ENCODE measurements at regions not wholly inside any gene's neighbourhood (a gene's known extent, or its start where the extent isn't known, plus 50 kb on each side); places are given as distances from the start of the nearest gene placed in this dataset.
A peak's percentile ranks its signal among the peaks of the same experiment; 100 is the strongest.
"Not testable (repeated sequence)": the region's sequence is repeated elsewhere in the genome, so short reads cannot be mapped to it uniquely, and the experiment has no call there.

DNA sequence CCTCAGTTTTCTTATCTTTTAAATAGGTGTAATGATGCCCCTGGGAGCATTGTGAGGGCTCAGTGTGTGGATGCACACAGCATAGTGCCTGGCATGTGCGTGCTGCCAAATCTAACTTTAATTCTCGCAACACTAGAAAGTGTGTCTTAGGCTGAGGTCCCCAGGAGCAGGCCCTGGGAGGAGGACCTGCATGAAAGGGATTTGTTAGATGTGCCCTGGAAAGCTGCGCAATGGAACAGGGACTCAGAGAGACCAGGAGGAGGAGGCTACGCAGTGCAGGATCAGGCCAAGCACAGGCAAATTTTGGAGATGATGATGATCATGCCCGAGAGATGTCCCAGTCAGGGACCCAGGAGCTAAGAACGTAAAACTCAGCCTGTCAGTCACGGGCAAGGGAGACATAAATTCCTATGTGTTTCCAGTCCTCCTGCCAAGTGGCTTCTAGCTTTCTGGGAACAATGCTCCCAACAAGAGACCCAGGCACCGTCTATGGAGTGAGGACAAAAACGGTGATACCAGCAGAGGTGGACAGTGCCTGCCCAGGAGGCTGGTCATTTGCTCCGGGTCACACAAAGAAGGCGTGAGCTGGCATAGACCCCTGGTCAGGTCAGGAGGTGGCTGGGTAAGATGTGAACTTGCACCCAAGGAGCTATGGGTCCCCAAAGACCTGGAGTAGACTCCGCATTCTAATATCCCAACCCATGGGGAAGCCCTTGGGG lies 352.2 kb upstream of the TNRC6C start:
- no peak for ATAC-seq
- peak; percentile 19 for DNase-seq (ENCODE audit: low spot score)

DNA sequence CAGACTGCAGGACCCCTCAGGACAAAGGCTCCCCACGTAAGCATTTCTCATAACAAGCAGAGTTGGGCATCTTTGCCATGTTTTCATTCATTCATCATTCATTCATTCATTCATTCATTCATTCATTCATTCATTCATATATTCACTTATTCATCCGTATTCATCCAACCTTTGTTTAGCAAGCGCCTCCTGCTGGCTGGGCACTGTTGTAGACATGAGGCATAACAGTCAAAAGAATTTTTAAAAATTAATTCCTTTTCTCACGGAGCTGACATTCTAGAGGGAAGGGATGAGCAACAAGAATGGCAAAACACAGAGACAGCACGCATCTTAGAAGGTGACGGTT lies 351.7 kb upstream of the TNRC6C start:
- DNase-seq (ENCODE audit: low spot score): no peak

DNA sequence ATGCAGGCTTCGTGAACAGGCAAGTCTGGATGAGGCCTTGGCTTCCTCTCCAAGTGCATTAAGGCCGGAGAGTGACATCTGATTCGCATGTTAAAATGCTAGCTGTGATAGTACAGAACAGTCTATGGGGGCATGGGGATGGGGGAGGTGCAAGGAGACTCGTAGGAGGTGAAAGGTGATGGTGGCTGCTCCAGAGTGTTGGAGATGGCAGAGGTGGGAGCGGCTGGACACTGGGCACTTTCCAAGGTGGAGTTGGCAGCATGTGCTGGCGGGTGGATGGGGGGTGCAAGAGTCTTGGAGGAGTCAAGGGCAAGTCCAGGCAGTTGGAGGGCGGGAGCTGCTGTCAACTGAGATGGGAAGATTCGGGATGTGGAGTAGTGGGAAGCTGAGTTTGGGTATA lies 350.9 kb upstream of the TNRC6C start:
- ATAC-seq: no peak
- peak; percentile 16 for DNase-seq (ENCODE audit: low spot score)

More for the DNA sequence above, 351.7 kb upstream of the TNRC6C start:
- ATAC-seq: no peak

DNA sequence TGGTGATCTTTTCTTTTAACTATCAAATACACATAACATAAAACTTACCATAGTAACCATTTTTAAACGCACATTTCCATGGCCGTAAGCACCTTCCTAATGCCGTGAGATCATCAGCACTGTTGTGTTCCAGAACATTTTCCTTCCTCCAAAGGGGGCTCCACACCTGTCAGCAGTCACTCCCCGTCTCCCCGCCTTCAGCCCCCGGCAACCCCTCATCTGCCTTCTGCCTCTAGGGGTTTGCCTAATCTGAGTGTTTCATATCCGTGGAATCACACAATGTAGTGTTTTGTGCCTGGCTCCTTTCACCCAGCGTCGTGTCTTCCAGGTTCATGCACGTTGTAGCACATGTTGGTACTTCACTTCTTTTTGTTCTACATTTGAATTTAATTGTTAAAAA lies 350.1 kb upstream of the TNRC6C start:
- ATAC-seq: no peak

DNA sequence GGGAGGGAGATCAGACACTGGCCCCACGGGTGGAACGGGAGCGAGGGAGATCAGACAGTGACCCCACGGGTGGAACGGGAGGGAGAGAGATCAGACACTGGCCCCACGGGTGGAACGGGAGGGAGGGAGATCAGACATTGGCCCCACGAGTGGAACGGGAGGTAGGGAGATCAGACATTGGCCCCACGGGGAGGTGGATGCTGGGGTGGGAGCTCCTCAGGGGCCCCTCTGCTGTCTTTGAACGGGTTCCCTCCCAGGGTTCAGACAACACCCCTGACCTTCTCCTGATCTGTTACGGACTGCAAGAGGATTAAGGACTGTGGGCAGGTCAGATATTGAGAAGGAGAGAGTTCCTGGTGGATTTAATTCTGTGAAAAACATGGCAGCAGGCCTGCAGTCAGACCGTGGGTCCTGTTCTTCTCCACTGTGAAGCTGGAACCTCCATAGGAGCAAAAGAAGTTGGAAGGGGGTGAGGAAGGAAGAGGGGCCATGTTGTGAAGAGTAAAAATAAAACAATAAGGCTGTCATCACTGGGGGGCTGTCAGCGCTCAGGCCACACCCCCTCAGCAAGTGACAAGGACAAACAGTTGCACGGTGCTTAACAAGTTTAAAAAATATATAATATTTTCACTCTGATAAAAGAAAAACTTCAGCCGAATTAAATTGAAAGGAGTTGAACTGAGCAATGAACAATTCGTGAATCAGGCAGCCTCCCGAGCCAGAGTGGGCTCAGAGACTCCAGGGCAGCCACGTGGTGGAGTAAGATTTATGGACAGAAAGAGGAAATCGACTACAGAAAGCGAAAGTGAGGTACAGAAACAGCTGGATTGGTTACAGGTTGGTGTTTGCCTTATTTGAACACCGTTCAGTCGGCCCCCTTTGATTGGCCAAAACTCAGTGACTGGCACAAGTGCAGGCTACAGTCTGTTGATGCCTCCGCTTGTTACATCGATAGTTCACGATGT lies 348.7 kb upstream of the TNRC6C start:
- ATAC-seq (no peak), DNase-seq (ENCODE audit: low spot score) (peak; percentile 27)

More for the DNA sequence above, 350.1 kb upstream of the TNRC6C start:
- peak; percentile 18 for DNase-seq (ENCODE audit: low spot score)

DNA sequence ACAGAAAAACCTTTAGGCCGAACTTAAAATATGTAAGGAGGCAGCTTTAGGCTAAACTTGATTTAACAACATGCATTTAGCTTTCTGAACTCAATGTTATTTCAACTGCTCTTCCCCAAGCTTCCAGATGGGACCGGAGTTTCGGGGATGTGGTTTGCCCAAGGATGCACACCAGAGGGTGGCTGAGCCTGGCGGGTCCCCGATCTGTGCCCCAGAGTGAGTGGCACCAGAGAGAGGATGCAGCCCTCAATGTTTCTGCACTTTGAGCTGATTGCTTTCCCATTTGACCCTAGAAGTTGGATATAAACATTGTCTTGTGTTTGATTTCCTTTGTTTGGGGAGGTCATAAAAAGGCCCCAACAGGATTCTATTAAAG lies 348.0 kb upstream of the TNRC6C start:
- ATAC-seq (no peak), DNase-seq (ENCODE audit: low spot score) (no peak)

DNA sequence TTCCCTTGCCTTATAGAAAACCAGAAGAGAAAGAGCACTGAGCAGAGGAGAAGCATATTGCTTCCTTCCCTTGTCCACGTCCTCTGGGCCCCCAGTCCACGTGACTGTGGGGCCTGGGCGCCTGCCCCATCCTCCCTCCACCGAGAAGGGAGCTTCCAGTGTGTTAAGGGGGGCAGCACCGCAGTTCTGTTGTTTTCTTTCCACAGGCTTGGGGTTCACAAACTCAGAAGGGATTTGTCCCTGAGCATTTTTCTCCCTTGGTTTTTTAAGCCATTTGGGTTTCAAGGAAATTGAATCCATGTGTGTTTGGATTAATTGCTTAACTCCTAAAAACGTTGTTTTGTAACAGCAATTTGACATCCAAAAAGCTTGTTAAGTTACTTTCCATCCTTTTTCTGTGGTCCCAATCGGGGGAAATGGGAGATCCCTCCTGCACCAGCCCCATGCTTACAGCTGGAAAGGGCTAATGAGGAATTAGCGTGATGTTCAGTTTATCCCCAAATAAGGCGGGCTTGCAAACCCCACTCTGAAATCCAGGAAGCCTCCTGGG lies 347.5 kb upstream of the TNRC6C start:
- DNase-seq (ENCODE audit: low spot score) (no peak), ATAC-seq (no peak)

DNA sequence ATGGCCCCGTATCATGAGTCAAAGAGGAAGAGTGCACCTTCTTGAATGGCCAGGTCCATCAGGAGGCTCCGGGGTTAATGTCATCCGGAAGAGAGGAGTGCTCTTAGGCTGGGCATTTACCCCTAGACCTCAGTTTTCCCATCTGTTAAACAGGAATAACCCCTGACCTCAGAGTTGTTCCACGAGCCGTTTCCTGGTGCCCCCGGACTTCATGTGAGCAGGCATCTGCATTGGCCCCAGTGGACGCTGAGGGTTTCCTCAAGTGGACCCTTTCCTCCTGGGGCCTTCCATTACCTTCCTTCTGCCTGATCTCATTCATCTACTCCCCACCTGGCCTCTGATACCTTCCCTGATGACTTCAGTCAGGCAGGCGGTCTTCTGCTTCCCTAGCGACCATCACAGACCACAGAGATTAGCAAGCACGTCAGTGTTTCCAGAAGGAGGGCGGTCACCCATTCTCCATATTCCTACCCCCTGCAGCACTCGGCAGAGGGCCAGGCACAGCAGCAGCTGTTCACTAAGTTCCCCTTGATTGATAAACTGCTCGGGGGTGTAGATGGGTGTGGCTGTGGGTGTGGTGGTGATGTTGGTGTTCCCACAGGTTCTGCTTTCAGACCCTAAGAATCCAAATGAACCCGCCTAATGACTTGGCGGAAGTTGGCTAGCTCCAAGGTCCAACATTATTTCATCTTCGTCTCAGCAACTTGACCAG lies 346.6 kb upstream of the TNRC6C start:
- ATAC-seq: no peak
- DNase-seq (ENCODE audit: low spot score): no peak

DNA sequence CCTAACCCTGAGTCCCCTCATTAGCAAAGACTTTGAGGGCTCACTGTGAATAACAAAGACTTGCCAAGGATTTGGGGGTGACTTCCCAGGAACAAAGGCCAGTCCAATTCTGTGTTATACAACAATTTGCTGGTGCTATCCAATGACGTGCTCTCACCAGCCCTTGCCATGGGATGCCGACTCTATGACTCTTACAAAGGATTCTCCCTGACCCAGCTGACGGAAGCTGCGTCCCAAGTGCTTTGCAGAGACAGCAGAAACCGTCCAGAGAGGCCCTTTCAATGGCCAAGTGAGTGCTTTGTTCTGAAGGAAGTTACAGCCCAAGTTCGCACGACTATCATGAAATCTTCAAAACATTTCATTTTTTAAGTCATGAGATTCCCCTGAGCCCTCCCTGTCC lies 345.3 kb upstream of the TNRC6C start:
- DNase-seq (ENCODE audit: low spot score) (no peak), ATAC-seq (no peak)

DNA sequence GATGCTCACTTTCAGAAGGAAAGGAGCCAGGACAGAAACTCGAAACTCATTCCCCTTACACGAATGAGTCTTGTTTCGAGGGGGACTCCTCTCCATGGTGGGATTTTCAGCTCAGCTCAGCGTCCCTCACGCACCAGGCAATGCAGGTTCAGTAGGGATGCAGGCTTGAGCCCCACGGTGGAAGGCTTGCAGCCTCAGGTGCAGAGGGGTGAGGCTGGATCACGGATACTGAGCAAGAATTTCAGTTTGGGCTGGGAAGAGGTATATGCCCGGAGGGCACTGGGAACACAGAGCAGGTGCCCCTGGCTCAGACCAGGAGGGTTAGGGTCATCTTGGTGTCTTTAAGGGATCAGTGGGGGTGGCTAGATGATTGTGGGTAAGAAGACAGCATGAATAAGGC lies 344.9 kb upstream of the TNRC6C start:
- no peak for ATAC-seq
- DNase-seq (ENCODE audit: low spot score): no peak

DNA sequence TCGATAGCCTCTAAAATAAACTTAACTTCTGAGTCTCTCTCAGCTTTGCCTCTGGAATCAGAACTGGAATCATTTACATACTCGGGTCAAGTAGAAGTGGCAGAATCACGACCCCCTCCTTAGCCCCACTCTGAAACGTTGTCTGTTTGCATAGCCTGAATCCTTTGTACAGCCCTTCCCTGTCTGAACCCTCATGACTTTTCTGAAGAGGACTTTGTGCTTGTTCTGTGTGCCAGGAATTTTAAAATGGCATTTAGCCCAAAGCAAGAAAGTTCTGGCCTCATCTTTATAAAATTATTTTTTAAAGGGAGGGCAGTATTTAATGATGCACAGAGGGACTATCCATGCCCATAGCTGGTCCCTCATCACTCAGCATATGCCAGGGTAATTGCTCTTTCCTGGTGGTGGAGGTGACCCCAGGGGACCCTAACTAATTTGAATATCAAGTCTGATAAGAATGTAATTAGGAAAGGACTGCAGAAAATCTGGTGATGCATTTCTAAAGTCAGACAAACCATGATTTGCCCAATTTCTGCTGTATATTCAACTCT lies 342.7 kb upstream of the TNRC6C start:
- ATAC-seq (peak; percentile 69), DNase-seq (ENCODE audit: low spot score) (no peak)

DNA sequence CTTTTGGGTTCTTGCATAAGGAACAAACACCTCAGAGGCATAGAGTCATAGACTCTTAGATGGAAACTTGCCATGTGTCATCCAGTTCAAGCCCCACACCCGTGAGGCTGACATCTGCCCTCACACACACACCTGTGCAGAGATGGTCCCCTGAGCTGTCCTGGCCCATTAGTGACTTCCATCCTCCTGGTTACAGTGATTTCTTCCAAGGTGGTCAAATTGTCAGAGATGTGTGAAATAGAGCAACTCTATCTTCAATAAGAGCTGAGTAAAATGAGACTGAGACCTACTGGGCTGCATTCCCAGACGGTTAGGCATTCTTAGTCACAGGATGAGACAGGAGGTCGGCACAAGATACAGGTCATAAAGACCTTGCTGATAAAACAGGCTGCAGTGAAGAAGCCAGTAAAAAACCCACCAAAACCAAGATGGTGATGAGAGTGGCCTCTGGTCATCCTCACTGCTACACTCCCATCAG lies 342.2 kb upstream of the TNRC6C start:
- no peak for ATAC-seq
- no peak for DNase-seq (ENCODE audit: low spot score)

DNA sequence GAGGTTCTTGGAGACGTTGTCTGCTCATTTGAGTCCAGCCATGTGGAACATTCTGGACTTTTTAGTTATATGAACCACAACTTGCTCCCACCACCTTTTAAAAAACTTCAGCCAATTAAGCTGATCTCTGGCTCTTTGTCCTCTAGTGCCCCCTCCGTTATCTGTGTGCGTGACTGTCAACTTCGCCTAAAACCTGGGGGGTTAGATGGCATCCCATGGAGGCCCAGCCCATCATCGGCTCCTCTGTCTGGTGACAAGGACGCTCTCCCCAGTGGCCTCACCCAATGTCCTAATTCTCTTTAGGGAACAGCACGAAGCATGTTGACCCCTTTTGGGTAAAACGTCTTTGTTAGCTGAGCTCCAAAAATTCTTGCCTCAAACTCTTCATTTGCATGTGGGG lies 341.0 kb upstream of the TNRC6C start:
- DNase-seq (ENCODE audit: low spot score): no peak
- no peak for ATAC-seq

DNA sequence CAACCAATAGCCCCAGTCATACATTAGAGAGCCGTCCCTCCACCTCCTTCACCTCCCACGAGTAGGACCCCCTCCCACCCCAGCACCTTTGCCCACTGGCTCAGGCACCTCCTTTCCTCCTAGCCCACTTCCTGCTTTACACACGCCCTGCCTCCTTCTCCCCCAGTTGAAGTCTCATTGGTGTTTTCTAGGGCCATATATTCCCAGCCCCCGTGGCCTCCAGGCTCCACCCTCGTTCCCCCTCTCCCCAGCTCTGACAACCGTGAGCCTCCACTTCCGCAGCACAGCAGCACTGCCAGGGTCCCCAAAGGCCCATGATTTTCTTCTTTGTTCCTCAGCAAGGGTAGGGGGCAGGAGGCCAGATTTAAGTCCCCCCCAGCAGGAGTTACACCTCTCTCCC lies 340.3 kb upstream of the TNRC6C start:
- ATAC-seq (no peak), DNase-seq (ENCODE audit: low spot score) (no peak)

DNA sequence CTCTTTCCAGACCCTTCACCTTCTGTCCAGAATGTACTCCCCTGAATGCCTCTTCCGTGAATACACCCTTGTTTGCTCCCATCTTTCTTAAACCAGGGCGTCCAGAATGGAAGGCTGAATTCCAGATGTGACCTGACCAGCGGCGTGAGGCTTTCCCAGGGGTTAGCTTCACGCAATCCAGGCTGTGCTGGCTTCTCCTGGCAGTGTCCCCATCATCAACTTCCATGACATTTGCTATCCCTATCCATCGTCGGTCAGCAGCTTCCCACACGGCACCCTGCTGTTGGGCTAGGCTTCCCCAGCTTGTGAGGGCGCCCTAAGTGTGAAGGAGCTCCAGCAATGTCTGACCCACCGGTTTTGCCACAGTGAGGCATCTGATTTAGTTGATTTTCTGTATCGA lies 339.8 kb upstream of the TNRC6C start:
- ATAC-seq: no peak
- no peak for DNase-seq (ENCODE audit: low spot score)

DNA sequence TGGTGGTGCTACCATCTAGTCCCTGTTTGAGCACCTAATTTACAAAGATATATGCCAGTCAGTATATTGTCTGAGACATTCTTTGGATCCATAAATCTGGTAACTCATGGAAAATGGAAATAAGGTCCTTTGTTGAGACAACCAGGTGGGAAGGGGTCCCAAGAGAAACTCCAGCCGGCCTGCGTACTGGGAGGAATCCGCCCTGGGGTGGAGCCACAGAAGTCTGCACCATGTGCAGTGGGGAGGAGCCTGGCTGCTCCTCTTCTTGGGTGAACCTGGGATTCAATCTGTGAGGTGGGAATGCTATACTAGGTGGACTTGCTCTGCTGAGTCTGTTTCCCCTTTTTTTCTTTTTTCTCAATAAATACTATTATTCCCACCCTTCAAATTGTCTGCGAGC lies 339.2 kb upstream of the TNRC6C start:
- no peak for DNase-seq (ENCODE audit: low spot score)

DNA sequence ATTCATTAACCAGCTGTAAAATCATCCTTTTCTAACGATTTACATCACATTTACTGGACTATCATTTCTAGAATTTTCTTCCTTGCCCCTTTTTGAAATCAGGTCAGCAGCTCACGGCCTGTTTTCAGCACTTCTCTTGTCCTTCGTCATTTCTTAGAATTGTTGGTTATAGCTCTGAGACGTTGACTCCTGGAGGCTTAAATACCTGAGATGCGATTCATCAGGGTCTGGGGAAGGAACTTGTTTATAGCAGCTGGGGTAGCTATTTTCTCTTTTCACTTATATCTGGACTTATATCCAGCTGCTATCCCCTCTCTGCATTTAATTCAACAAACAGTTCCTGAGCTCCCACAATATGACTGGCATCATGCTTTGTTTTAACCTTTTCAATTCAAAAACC lies 338.7 kb upstream of the TNRC6C start:
- no peak for DNase-seq (ENCODE audit: low spot score)
- ATAC-seq: no peak

More for the DNA sequence above, 339.2 kb upstream of the TNRC6C start:
- ATAC-seq: no peak

DNA sequence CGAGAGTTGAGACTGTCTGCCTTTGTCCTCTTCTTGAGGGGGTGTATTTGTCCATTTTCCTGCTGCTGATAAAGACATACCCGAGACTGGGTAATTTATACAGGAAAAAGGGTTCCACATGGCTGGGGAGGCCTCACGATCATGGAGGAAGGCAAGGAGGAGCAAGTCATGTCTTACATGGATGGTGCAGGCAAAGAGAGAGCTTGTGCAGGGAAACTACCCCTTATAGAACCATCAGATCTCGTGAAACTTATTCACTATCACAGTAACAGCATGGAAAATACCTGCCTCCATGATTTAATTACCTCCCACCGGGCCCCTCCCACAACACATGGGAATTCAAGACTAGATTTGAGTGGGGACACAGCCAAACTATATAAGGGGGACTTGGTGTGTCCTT lies 338.2 kb upstream of the TNRC6C start:
- DNase-seq (ENCODE audit: low spot score) (no peak), ATAC-seq (no peak)

DNA sequence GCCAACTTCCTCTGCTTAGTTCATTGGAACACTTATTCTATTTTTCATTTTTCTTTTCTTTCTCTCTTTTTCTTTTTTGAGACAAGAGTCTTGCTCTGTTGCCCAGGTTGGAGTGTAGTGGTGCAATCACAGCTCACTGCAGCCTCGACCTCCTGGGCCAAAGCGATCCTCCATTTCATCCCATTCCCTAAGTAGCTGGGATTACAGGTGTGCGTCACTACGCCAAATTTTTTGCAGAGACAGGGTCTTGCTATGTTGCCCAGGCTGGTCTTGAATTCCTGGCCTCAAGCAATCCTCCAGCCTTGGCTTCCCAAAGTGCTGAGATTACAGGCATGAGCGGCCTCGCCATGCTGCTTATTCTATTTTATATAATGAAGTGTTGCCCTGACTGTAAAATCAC lies 336.4 kb upstream of the TNRC6C start:
- not testable (repeated sequence) for DNase-seq (ENCODE audit: low spot score); ATAC-seq

DNA sequence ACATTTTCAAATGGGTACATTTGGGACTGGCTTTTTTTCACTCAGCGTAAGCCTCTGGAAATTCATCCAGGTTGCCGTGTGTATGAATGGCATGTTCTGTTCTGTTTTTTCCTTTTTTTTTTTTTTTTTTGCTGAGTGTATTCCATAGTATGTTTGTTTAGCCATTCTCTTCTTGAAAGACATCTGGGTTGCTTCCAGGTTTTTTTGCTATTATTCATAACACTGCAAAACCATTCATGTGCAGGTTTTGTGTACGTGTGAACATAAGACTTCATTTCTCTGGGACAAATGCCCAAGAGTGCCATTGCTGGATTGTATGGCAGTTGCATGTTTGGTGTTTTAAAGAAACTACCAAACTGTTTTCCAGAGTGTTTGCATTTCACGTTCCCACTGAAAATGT lies 335.9 kb upstream of the TNRC6C start:
- ATAC-seq: no peak
- no peak for DNase-seq (ENCODE audit: low spot score)

DNA sequence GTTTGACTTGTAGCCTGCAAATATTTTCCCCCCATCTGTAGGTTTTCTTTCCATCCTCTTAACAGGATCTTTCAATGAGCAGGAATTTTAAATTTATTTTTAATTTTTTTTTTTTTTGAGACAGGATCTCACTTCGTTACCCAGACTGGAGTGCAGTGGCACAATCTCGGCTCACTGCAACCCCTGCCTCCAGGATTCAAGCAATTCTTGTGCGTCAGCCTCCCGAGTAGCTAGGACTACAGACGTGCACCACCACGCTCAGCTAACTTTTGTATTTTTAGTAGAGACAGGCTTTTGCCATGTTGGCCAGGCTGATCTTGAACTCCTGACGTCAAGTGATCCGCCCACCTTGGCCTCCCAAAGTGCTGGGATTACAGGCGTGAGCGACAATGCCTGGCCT lies 335.2 kb upstream of the TNRC6C start:
- not testable (repeated sequence) for ATAC-seq; DNase-seq (ENCODE audit: low spot score)
